IMR-90 (cell line): ENCODE measurements at regions not wholly inside any gene's neighbourhood (a gene's known extent, or its start where the extent isn't known, plus 50 kb on each side); places are given as distances from the start of the nearest gene placed in this dataset.
A peak's percentile ranks its signal among the peaks of the same experiment; 100 is the strongest.

ENCODE experiments used
- ATAC-seq: fragments of 200-7000 bp; cut with Tn5 transposase; 2 replicates; pipeline ENCODE4 v1.9.1; 2020; ENCODE audit warnings: low read depth, mild to moderate bottlenecking, moderate library complexity
- BruUV-seq: library from RNA; stranded (reverse); fragments of 400-500 nt; replicated peaks from 2 replicates; lab custom pipeline; 2021; lab: Mats Ljungman, UMichigan
- CTCF ChIA-PET: fragments of 300-600 bp; formaldehyde crosslinking; extraction: SDS; loops from one replicate; lab custom pipeline; 2021; ENCODE audit warnings: antibody characterized with exemption; lab: Yijun Ruan, JAX
- POLR2A ChIA-PET: fragments of 300-600 bp; sonication (Branson Sonifier 250); formaldehyde crosslinking; loops from one replicate; lab custom pipeline; 2022; ENCODE audit warnings: antibody characterized with exemption; ENCODE audit not compliant: unreplicated experiment; lab: Charles Lee
- DNase-seq: peaks from one replicate; pipeline ENCODE4 v3.0.0; 2013
- H2AFZ ChIP-seq: replicated peaks from 2 replicates; pipeline ENCODE3; 2013; ENCODE audit warnings: low read length, mild to moderate bottlenecking; ENCODE audit not compliant: poor library complexity
- H2AK5ac ChIP-seq: 2 replicates; pipeline ENCODE4 v1.6.1; 2013; ENCODE audit warnings: low read depth, low read length, inconsistent platforms
- H2AK9ac ChIP-seq: replicated peaks from 2 replicates; pipeline ENCODE3; 2013; ENCODE audit warnings: mild to moderate bottlenecking, low read depth, low read length, moderate library complexity; ENCODE audit not compliant: poor library complexity
- H2BK120ac ChIP-seq: 2 replicates; pipeline ENCODE4 v1.6.1; 2013; ENCODE audit warnings: low read depth, low read length, inconsistent platforms
- H2BK15ac ChIP-seq: 3 replicates; pipeline ENCODE4 v1.6.1; 2013; ENCODE audit warnings: low read depth, low read length, inconsistent platforms
- H2BK20ac ChIP-seq: 2 replicates; pipeline ENCODE4 v1.6.1; 2013; ENCODE audit warnings: low read depth, mild to moderate bottlenecking, inconsistent platforms, low read length, moderate library complexity
- H2BK5ac ChIP-seq: 2 replicates; pipeline ENCODE4 v1.6.1; 2013; ENCODE audit warnings: mild to moderate bottlenecking, low read depth, low read length, inconsistent platforms; ENCODE audit not compliant: poor library complexity, severe bottlenecking
- H3K14ac ChIP-seq: replicated peaks from 2 replicates; pipeline ENCODE4 v1.6.1; 2013; ENCODE audit warnings: low read depth, low read length, inconsistent platforms
- H3K18ac ChIP-seq: 2 replicates; pipeline ENCODE4 v1.6.1; 2013; ENCODE audit warnings: low read depth, low read length, control low read depth
- H3K23ac ChIP-seq: 2 replicates; pipeline ENCODE4 v1.6.1; 2013; ENCODE audit warnings: low read depth, low read length, inconsistent platforms
- H3K27ac ChIP-seq: 2 replicates; pipeline ENCODE4 v1.5.1; 2013; ENCODE audit warnings: mild to moderate bottlenecking, control low read depth, low read length; ENCODE audit not compliant: insufficient read depth
- H3K27me3 ChIP-seq: 2 replicates; pipeline ENCODE4 v1.6.1; 2013; ENCODE audit warnings: low read length; ENCODE audit not compliant: control insufficient read depth, insufficient read depth
- H3K36me3 ChIP-seq: 2 replicates; pipeline ENCODE4 v1.6.1; 2013; ENCODE audit warnings: low read length, mixed read lengths; ENCODE audit not compliant: control insufficient read depth, insufficient read depth
- H3K4ac ChIP-seq: 2 replicates; pipeline ENCODE4 v1.6.1; 2013; ENCODE audit warnings: low read depth, low read length, inconsistent platforms
- H3K4me1 ChIP-seq: 2 replicates; pipeline ENCODE4 v1.6.1; 2013; ENCODE audit warnings: low read length, mixed read lengths; ENCODE audit not compliant: control insufficient read depth, insufficient read depth
- H3K4me2 ChIP-seq: 2 replicates; pipeline ENCODE4 v1.6.1; 2013; ENCODE audit warnings: low read depth, mild to moderate bottlenecking, control low read depth, low read length, moderate library complexity
- H3K4me3 ChIP-seq: 2 replicates; pipeline ENCODE4 v1.5.1; 2013; ENCODE audit warnings: low read depth, mild to moderate bottlenecking, control low read depth, low read length, moderate library complexity; ENCODE audit not compliant: insufficient read depth
- H3K56ac ChIP-seq: 2 replicates; pipeline ENCODE4 v1.6.1; 2013; ENCODE audit warnings: low read length, inconsistent platforms; ENCODE audit not compliant: insufficient read depth; ENCODE audit errors: extremely low read depth
- H3K79me1 ChIP-seq, 2 experiments: 2 replicates each; pipeline ENCODE4 v1.6.1; 2013; ENCODE audit warnings: low read length in 2 of 2, inconsistent platforms in 1 of 2, low read depth in 1 of 2
- H3K9ac ChIP-seq: 2 replicates; pipeline ENCODE4 v1.6.1; 2013; ENCODE audit warnings: low read depth, low read length, control low read depth
- H3K9me1 ChIP-seq: 2 replicates; pipeline ENCODE4 v1.6.1; 2013; ENCODE audit warnings: low read length, inconsistent platforms; ENCODE audit not compliant: insufficient read depth
- H3K9me3 ChIP-seq: 2 replicates; pipeline ENCODE4 v1.6.1; 2013; ENCODE audit warnings: low read length; ENCODE audit not compliant: control insufficient read depth, insufficient read depth
- H4K20me1 ChIP-seq: 2 replicates; pipeline ENCODE4 v1.6.1; 2013; ENCODE audit warnings: low read length, inconsistent platforms; ENCODE audit not compliant: insufficient read depth
- H4K5ac ChIP-seq: 2 replicates; pipeline ENCODE4 v1.6.1; 2013; ENCODE audit warnings: mild to moderate bottlenecking, low read depth, low read length, control low read depth
- H4K8ac ChIP-seq, 2 experiments: 2 replicates each; pipeline ENCODE4 v1.6.1; 2013; ENCODE audit warnings: low read depth in 2 of 2, low read length in 2 of 2, control low read depth in 1 of 2, inconsistent platforms in 1 of 2
- H4K91ac ChIP-seq: 2 replicates; pipeline ENCODE4 v1.6.1; 2013; ENCODE audit warnings: low read depth, low read length, inconsistent platforms; ENCODE audit not compliant: insufficient read depth
- MAFK ChIP-seq: IDR thresholded peaks from 2 replicates; pipeline ENCODE4 v1.6.1; 2012; ENCODE audit warnings: low read depth, low read length, improper control_type of control experiment
- RAD21 ChIP-seq: IDR thresholded peaks from 2 replicates; pipeline ENCODE4 v1.6.1; 2012; ENCODE audit warnings: low read length, improper control_type of control experiment
- WGBS, 2 experiments: methylation state at CpG; one replicate each; pipeline versions ENCODE4 v1.1.5 to v1.1.7; 2013; ENCODE audit warnings: missing lambda C conversion rate in 2 of 2; ENCODE audit not compliant: insufficient read length in 1 of 2; ENCODE audit errors: extremely low coverage in 2 of 2; 5-methylcytosine and 5-hydroxymethylcytosine counted together
- dilution Hi-C: fragments of 300-500 bp; cut with HindIII; formaldehyde crosslinking; loops from one replicate; pipeline ENCODE4 v1.14.3; 2018; ENCODE audit warnings: low sequenced_read_pairs; ENCODE audit not compliant: unreplicated experiment
- in situ Hi-C: fragments of 300-500 bp; cut with MboI; formaldehyde crosslinking; loops from 3 replicates; pipeline ENCODE4 v1.14.3; 2019; ENCODE audit warnings: low sequenced_read_pairs, inconsistent platforms, mixed read lengths
- intact Hi-C: fragments of 100-400 bp; cut with micrococcal nuclease; formaldehyde crosslinking; loops from 2 replicates; pipeline ENCODE4 v1.10.0; 2022

DNA sequence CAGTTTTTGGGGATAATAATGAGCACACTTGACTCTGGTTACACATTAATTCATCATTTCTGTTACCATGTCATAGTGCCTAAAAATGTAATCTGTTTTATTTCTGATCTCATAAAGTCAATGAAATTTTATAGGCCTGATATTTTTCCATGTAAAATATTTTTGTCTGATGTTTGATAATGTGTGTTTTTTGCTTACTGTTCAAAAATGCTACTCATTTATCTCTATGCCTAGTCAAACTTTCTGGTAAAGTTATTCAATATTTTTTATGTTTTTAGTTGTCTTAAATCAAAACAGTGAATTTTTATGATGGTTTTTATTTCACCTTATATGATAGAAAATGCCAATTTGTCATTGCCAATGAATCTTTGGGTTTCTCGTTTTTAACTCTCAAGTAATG is 147.0 kb downstream of the AHSP start:
- no peaks in the 10 kb centered on the region for H3K9me1 ChIP-seq
- TF ChIP-seq MAFK (0 out of 2 replicates have a peak, but pooled peaks have one; percentile 22), RAD21 (no peak)
- H3K4ac ChIP-seq: no peak overlapping the region
- no CpG with 5 or more reads among the region's 1 CpG for WGBS, 2 experiments
- H3K9me3 ChIP-seq: no peaks in the 10 kb centered on the region
- ATAC-seq (no peak), DNase-seq (no peak)
- no peak overlapping the region for H3K4me2 ChIP-seq
- H3K23ac ChIP-seq: no peak overlapping the region
- H3K36me3 ChIP-seq: no peaks in the 10 kb centered on the region
- H2BK120ac ChIP-seq: no peak overlapping the region
- no peak overlapping the region for H4K5ac ChIP-seq
- no peak overlapping the region for H3K4me3 ChIP-seq
- H3K14ac ChIP-seq: no peak overlapping the region
- H3K79me1 ChIP-seq: no peaks in the 10 kb centered on the region
- H4K20me1 ChIP-seq: no peaks in the 10 kb centered on the region
- no peaks in the 10 kb centered on the region for H3K27me3 ChIP-seq
- no peak overlapping the region for H4K91ac ChIP-seq
- no peak overlapping the region for H2AK5ac ChIP-seq
- in situ Hi-C loops: no loop called here
- no peak overlapping the region for H2BK5ac ChIP-seq
- no peak overlapping the region for H2BK15ac ChIP-seq
- POLR2A ChIA-PET: no interaction called here
- no peaks in the 10 kb centered on the region for H3K4me1 ChIP-seq
- H2AFZ ChIP-seq: no peak overlapping the region
- H4K8ac ChIP-seq: no peak overlapping the region
- CTCF ChIA-PET: no interaction called here
- no peak overlapping the region for H2BK20ac ChIP-seq
- H3K9ac ChIP-seq: no peak overlapping the region
- dilution Hi-C loops: no loop called here
- H3K18ac ChIP-seq: no peak overlapping the region
- H2AK9ac ChIP-seq: no peak overlapping the region
- intact Hi-C loops: no loop called here
- BruUV-seq: no TSS peak
- no peak overlapping the region for H3K56ac ChIP-seq
- no peak overlapping the region for H3K27ac ChIP-seq
